SK-N-SH treated with all-trans-retinoic acid at 6 μM for 48 hours (cell line): ENCODE measurements at regions not wholly inside any gene's neighbourhood (a gene's known extent, or its start where the extent isn't known, plus 50 kb on each side); places are given as distances from the start of the nearest gene placed in this dataset.

Experiments
- BACH2 ChIP-seq: fragments of 250-450 bp; sonication (Bioruptor Pico); IDR thresholded peaks from 2 replicates; pipeline ENCODE4 v1.9.0; 2021; ENCODE audit warnings: mild to moderate bottlenecking, borderline replicate concordance
- OSR1 ChIP-seq: fragments of 250-450 bp; sonication (Bioruptor Pico); IDR thresholded peaks from 2 replicates; pipeline ENCODE4 v1.8.0; 2022; ENCODE audit warnings: moderate library complexity, mild to moderate bottlenecking, inconsistent platforms
- PATZ1 ChIP-seq: fragments of 250-450 bp; sonication (Bioruptor Pico); IDR thresholded peaks from 2 replicates; pipeline ENCODE4 v1.8.0; 2020; ENCODE audit warnings: mild to moderate bottlenecking, moderate library complexity, borderline replicate concordance
- RARB ChIP-seq: fragments of 250-450 bp; sonication (Bioruptor Pico); IDR thresholded peaks from 2 replicates; pipeline ENCODE4 v1.8.0; 2021; ENCODE audit warnings: mild to moderate bottlenecking, moderate library complexity
- SNAI2 ChIP-seq: fragments of 250-450 bp; sonication (Bioruptor Pico); IDR thresholded peaks from 2 replicates; pipeline ENCODE4 v1.5.0; 2020; ENCODE audit warnings: mild to moderate bottlenecking, moderate library complexity
- ZFP3 ChIP-seq: fragments of 250-450 bp; sonication (Bioruptor Pico); IDR thresholded peaks from 2 replicates; pipeline ENCODE4 v1.5.0; 2020; ENCODE audit warnings: mild to moderate bottlenecking, moderate library complexity
- ZFP30 ChIP-seq: fragments of 450-650 bp; formaldehyde crosslinking; IDR thresholded peaks from 2 replicates; pipeline ENCODE4 v1.5.0; 2022; ENCODE audit warnings: mild to moderate bottlenecking, moderate library complexity
- ZNF70 ChIP-seq: fragments of 450-650 bp; formaldehyde crosslinking; IDR thresholded peaks from 2 replicates; pipeline ENCODE4 v1.5.0; 2020; ENCODE audit warnings: mild to moderate bottlenecking, moderate library complexity
- ZNF8 ChIP-seq: fragments of 450-650 bp; formaldehyde crosslinking; IDR thresholded peaks from 2 replicates; pipeline ENCODE4 v1.5.0; 2020; ENCODE audit warnings: mild to moderate bottlenecking, moderate library complexity
- TF ChIP-seq, protein P1 (sequence below): fragments of 250-450 bp; sonication (Bioruptor Pico); IDR thresholded peaks from 2 replicates; pipeline ENCODE4 v1.5.1; 2021; ENCODE audit warnings: mild to moderate bottlenecking, moderate library complexity

DNA sequence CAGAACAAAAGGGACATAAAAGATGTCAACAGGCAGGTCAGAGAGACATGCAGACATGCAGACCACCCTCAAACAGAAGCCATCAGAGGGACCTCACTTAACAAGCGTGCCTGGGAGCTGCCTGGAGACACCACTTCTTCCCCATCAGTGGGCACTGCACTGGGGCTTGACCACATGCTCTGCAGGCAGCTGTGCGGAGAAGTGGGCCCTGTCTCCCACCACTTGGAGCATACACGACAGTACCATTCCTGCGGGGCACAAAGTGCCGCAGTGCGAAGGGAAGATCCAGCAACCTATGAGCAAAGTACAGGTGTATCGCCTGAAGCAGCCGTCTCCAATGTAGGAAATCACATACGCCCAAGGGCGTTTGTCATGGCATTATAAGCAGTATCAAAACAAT lies 150.5 kb upstream of the FOXD4L5 start:
- TF ChIP-seq SNAI2 (CRISPR knock-in tag) (no peak), ZNF70 (CRISPR knock-in tag) (no peak), PATZ1 (CRISPR knock-in tag) (no peak), RARB (no peak), OSR1 (no peak), ZFP3 (CRISPR knock-in tag) (no peak), ZFP30 (no peak), ZNF8 (CRISPR knock-in tag) (no peak), BACH2 (no peak)
- TF ChIP-seq, protein P1, sequence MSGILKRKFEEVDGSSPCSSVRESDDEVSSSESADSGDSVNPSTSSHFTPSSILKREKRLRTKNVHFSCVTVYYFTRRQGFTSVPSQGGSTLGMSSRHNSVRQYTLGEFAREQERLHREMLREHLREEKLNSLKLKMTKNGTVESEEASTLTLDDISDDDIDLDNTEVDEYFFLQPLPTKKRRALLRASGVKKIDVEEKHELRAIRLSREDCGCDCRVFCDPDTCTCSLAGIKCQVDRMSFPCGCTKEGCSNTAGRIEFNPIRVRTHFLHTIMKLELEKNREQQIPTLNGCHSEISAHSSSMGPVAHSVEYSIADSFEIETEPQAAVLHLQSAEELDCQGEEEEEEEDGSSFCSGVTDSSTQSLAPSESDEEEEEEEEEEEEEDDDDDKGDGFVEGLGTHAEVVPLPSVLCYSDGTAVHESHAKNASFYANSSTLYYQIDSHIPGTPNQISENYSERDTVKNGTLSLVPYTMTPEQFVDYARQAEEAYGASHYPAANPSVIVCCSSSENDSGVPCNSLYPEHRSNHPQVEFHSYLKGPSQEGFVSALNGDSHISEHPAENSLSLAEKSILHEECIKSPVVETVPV (CRISPR knock-in tag) = no peak
